ENCODE measurements at regions not wholly inside any gene's neighbourhood (a gene's known extent, or its start where the extent isn't known, plus 50 kb on each side); places are given as distances from the start of the nearest gene placed in this dataset.

GRCh38 chr17:51391982-51392654 is 131.8 kb downstream of the UTP18 start:
- TF ChIP-seq TAF1 (IDR thresholded peaks at IDR 0.05; ENCODE audit: borderline replicate concordance, insufficient read depth, low read length) (no peak), SIN3A (IDR thresholded peaks at IDR 0.05; ENCODE audit: borderline replicate concordance, insufficient read depth, low read length) (no peak), REST (IDR thresholded peaks at IDR 0.05; ENCODE audit: insufficient read depth in 1 of 2, low read depth in 2 of 2, low read length in 2 of 2) (no peak), POLR2AphosphoS5 (IDR thresholded peaks at IDR 0.05; ENCODE audit: low read depth, low read length) (no peak), FOXP2 (optimal IDR thresholded peaks at IDR 0.05; ENCODE audit: borderline replicate concordance, extremely low read depth, extremely low read length, insufficient read depth) (no peak)

- no peak for TF ChIP-seq SIN3A (IDR thresholded peaks at IDR 0.05; ENCODE audit: borderline replicate concordance, insufficient read depth, low read length)
- TF ChIP-seq REST (IDR thresholded peaks at IDR 0.05; ENCODE audit: insufficient read depth in 1 of 2, low read depth in 2 of 2, low read length in 2 of 2) = no peak
- no peak for TF ChIP-seq POLR2AphosphoS5 (IDR thresholded peaks at IDR 0.05; ENCODE audit: low read depth, low read length)
- TF ChIP-seq FOXP2 (optimal IDR thresholded peaks at IDR 0.05; ENCODE audit: borderline replicate concordance, extremely low read depth, extremely low read length, insufficient read depth) = no peak
- TF ChIP-seq TAF1 (IDR thresholded peaks at IDR 0.05; ENCODE audit: borderline replicate concordance, insufficient read depth, low read length) = no peak
These were observed 135.3 kb downstream of the UTP18 start for GRCh38 chr17:51395621-51396020.

GRCh38 chr17:51397361-51398127 is 137.2 kb downstream of the UTP18 start:
- TF ChIP-seq POLR2AphosphoS5 (IDR thresholded peaks at IDR 0.05; ENCODE audit: low read depth, low read length) = no peak
- no peak for TF ChIP-seq TAF1 (IDR thresholded peaks at IDR 0.05; ENCODE audit: borderline replicate concordance, insufficient read depth, low read length)
- no peak for TF ChIP-seq SIN3A (IDR thresholded peaks at IDR 0.05; ENCODE audit: borderline replicate concordance, insufficient read depth, low read length)
- TF ChIP-seq FOXP2 (optimal IDR thresholded peaks at IDR 0.05; ENCODE audit: borderline replicate concordance, extremely low read depth, extremely low read length, insufficient read depth) = no peak
- no peak for TF ChIP-seq REST (IDR thresholded peaks at IDR 0.05; ENCODE audit: insufficient read depth in 1 of 2, low read depth in 2 of 2, low read length in 2 of 2)

- TF ChIP-seq SIN3A (IDR thresholded peaks at IDR 0.05; ENCODE audit: borderline replicate concordance, insufficient read depth, low read length) (no peak), REST (IDR thresholded peaks at IDR 0.05; ENCODE audit: insufficient read depth in 1 of 2, low read depth in 2 of 2, low read length in 2 of 2) (no peak), TAF1 (IDR thresholded peaks at IDR 0.05; ENCODE audit: borderline replicate concordance, insufficient read depth, low read length) (no peak), POLR2AphosphoS5 (IDR thresholded peaks at IDR 0.05; ENCODE audit: low read depth, low read length) (no peak), FOXP2 (optimal IDR thresholded peaks at IDR 0.05; ENCODE audit: borderline replicate concordance, extremely low read depth, extremely low read length, insufficient read depth) (no peak)
These were observed 137.8 kb downstream of the UTP18 start for GRCh38 chr17:51398128-51398525.
